T-cell (primary cell): ENCODE measurements at regions not wholly inside any gene's neighbourhood (a gene's known extent, or its start where the extent isn't known, plus 50 kb on each side); places are given as distances from the start of the nearest gene placed in this dataset.

Experiments
- ATAC-seq, 4 experiments: fragments of 200-7000 bp in 3 of 4; fragments of 150-1000 bp in 1 of 4; cut with Tn5 transposase; replicated peaks in 1 of 4; 1 replicate in 3 of 4; 2 replicates in 1 of 4; pipeline ENCODE4 v1.10.0; 2021; ENCODE audit warnings: moderate library complexity in 3 of 4, mild to moderate bottlenecking in 2 of 4, moderate number of reproducible peaks in 1 of 4
- CTCF ChIA-PET, 2 donors: fragments of 300-600 bp; sonication (Branson Sonifier 250); formaldehyde crosslinking; loops; one replicate each; lab custom pipeline; 2022; ENCODE audit warnings: antibody characterized with exemption in 2 of 2; lab: Charles Lee
- POLR2A ChIA-PET, 2 donors: fragments of 300-600 bp; sonication (Branson Sonifier 250); formaldehyde crosslinking; loops; one replicate each; lab custom pipeline; 2022; ENCODE audit warnings: antibody characterized with exemption in 2 of 2; lab: Charles Lee
- DNase-seq, 35 experiments: peaks; one replicate each; pipeline versions ENCODE4 v3.0.0 to v3.0.0-alpha.2; 2013 to 2023
- H3K27ac ChIP-seq: one replicate; pipeline ENCODE4 v1.5.1; 2013; ENCODE audit warnings: low read length
- H3K27me3 ChIP-seq, 2 experiments: replicated peaks in 1 of 2; 1 replicate in 1 of 2; 2 replicates in 1 of 2; pipeline versions ENCODE4 v1.6.1 to v1.7.0; 2013; ENCODE audit warnings: low read length in 1 of 2, mixed read lengths in 1 of 2; ENCODE audit not compliant: control insufficient read depth in 2 of 2, insufficient read depth in 2 of 2; ENCODE audit errors: extremely low read depth in 1 of 2
- H3K36me3 ChIP-seq, 2 donors: 1 replicate in 1 of 2; 2 replicates in 1 of 2; pipeline versions ENCODE4 v1.6.1 to v1.7.0; 2013; ENCODE audit warnings: low read length in 1 of 2; ENCODE audit not compliant: control insufficient read depth in 2 of 2, insufficient read depth in 1 of 2; ENCODE audit errors: extremely low read depth in 1 of 2
- H3K4me1 ChIP-seq, 2 experiments: 1 replicate in 1 of 2; 2 replicates in 1 of 2; pipeline versions ENCODE4 v1.6.1 to v1.7.0; 2013; ENCODE audit warnings: low read length in 2 of 2, mixed read lengths in 1 of 2; ENCODE audit not compliant: insufficient read depth in 2 of 2, control insufficient read depth in 1 of 2; ENCODE audit errors: extremely low read depth in 1 of 2
- H3K4me3 ChIP-seq, 2 donors: 1 replicate in 1 of 2; 2 replicates in 1 of 2; pipeline versions ENCODE4 v1.5.1 to v1.7.0; 2013; ENCODE audit warnings: mild to moderate bottlenecking in 2 of 2, low read length in 1 of 2, moderate library complexity in 1 of 2; ENCODE audit not compliant: control insufficient read depth in 1 of 2; ENCODE audit errors: extremely low read depth in 1 of 2
- H3K9me3 ChIP-seq: 2 replicates; pipeline ENCODE4 v1.7.0; 2013
- H3K27ac Mint-ChIP-seq, 2 donors: one replicate each; pipeline ENCODE4 v1.8.0; 2020 to 2021; ENCODE audit warnings: mild to moderate bottlenecking in 2 of 2, mixed read lengths in 2 of 2
- H3K27me3 Mint-ChIP-seq, 2 donors: one replicate each; pipeline ENCODE4 v1.8.0; 2021 to 2022; ENCODE audit warnings: mixed read lengths in 2 of 2
- H3K36me3 Mint-ChIP-seq: one replicate; pipeline ENCODE4 v1.8.0; 2021; ENCODE audit warnings: mixed read lengths
- H3K4me1 Mint-ChIP-seq, 3 donors: one replicate each; pipeline ENCODE4 v1.8.0; 2020 to 2022; ENCODE audit warnings: mixed read lengths in 3 of 3, mild to moderate bottlenecking in 1 of 3
- H3K4me3 Mint-ChIP-seq, 3 donors: one replicate each; pipeline ENCODE4 v1.8.0; 2020 to 2022; ENCODE audit warnings: mild to moderate bottlenecking in 3 of 3, mixed read lengths in 3 of 3, moderate library complexity in 3 of 3
- H3K9me3 Mint-ChIP-seq, 3 donors: one replicate each; pipeline ENCODE4 v1.8.0; 2020 to 2022; ENCODE audit warnings: mixed read lengths in 3 of 3
- WGBS: methylation state at CpG from one replicate; pipeline ENCODE4 v1.1.5; 2013; ENCODE audit warnings: missing lambda C conversion rate; ENCODE audit not compliant: insufficient coverage; 5-methylcytosine and 5-hydroxymethylcytosine counted together

- CTCF ChIA-PET = no interaction called here
- ATAC-seq = no peak
- Histone ChIP-seq H3K4me3 (no peak overlapping the region), H3K9me3 (no peaks in the 10 kb centered on the region), H3K27ac (no peak overlapping the region), H3K36me3 (no peaks in the 10 kb centered on the region), H3K4me1 (no peaks in the 10 kb centered on the region), H3K27me3 (no peaks in the 10 kb centered on the region)
- H3K36me3 Mint-ChIP-seq = no peaks in the 10 kb centered on the region
- no peak overlapping the region for H3K4me3 Mint-ChIP-seq
- H3K27me3 Mint-ChIP-seq = peaks cover 0 to 3% of the 10 kb centered on the region in 2 donors
- H3K27ac Mint-ChIP-seq = no peak overlapping the region
- POLR2A ChIA-PET = no interaction called here
- H3K9me3 Mint-ChIP-seq = no peaks in the 10 kb centered on the region
- 86% methylated on average over 1 of the region's 3 CpGs for WGBS
- no peak for DNase-seq
- H3K4me1 Mint-ChIP-seq = no peaks in the 10 kb centered on the region
Observed at GRCh38 chr4:119795986-119796578, 167.5 kb upstream of the PDE5A start.

- ChIA-PET POLR2A (interaction anchor here in 1 of 2 donors (0.5 kb wide), 1 partner anchor 226 kb away, joined by 5 read pairs; no protein-coding TSS in a partner anchor), CTCF (no interaction called here)
- no peak for ATAC-seq
- H3K4me1 Mint-ChIP-seq = no peaks in the 10 kb centered on the region
- no peaks in the 10 kb centered on the region for H3K9me3 Mint-ChIP-seq
- H3K27me3 Mint-ChIP-seq = peaks cover 0 to 6% of the 10 kb centered on the region in 2 donors
- H3K27ac ChIP-seq = no peak overlapping the region
- DNase-seq = no peak
- no peaks in the 10 kb centered on the region for H3K9me3 ChIP-seq
- no peaks in the 10 kb centered on the region for H3K36me3 ChIP-seq
- no peak overlapping the region for H3K4me3 ChIP-seq
- H3K4me3 Mint-ChIP-seq = no peak overlapping the region
- H3K27ac Mint-ChIP-seq = no peak overlapping the region
- no peaks in the 10 kb centered on the region for H3K4me1 ChIP-seq
- no peaks in the 10 kb centered on the region for H3K27me3 ChIP-seq
- no peaks in the 10 kb centered on the region for H3K36me3 Mint-ChIP-seq
- WGBS = 29% methylated on average over 1 of the region's 4 CpGs
Observed at GRCh38 chr4:119794681-119795080, 166.1 kb upstream of the PDE5A start.

GRCh38 chr4:119794113-119794512 is 165.5 kb upstream of the PDE5A start:
- Histone ChIP-seq H3K36me3 (no peaks in the 10 kb centered on the region), H3K9me3 (no peaks in the 10 kb centered on the region), H3K4me3 (no peak overlapping the region), H3K4me1 (no peaks in the 10 kb centered on the region), H3K27me3 (no peaks in the 10 kb centered on the region), H3K27ac (no peak overlapping the region)
- no peaks in the 10 kb centered on the region for H3K4me1 Mint-ChIP-seq
- no peak overlapping the region for H3K4me3 Mint-ChIP-seq
- no peaks in the 10 kb centered on the region for H3K9me3 Mint-ChIP-seq
- H3K36me3 Mint-ChIP-seq = no peaks in the 10 kb centered on the region
- whole genome bisulfite sequencing = 70% methylated on average over 2 of the region's 4 CpGs
- POLR2A ChIA-PET = no interaction called here
- DNase-seq = no peak
- no peak for ATAC-seq
- peaks cover 0 to 6% of the 10 kb centered on the region in 2 donors for H3K27me3 Mint-ChIP-seq
- CTCF ChIA-PET = no interaction called here
- no peak overlapping the region for H3K27ac Mint-ChIP-seq

- CTCF ChIA-PET = no interaction called here
- Mint-ChIP-seq H3K27ac (no peak overlapping the region), H3K9me3 (no peaks in the 10 kb centered on the region), H3K27me3 (peaks cover 2 to 7% of the 10 kb centered on the region in 2 donors), H3K4me3 (no peak overlapping the region), H3K4me1 (no peaks in the 10 kb centered on the region), H3K36me3 (no peaks in the 10 kb centered on the region)
- no CpG with 5 or more reads among the region's 1 CpG for WGBS
- no peaks in the 10 kb centered on the region for H3K36me3 ChIP-seq
- POLR2A ChIA-PET = no interaction called here
- H3K27ac ChIP-seq = no peak overlapping the region
- no peak for DNase-seq
- no peak for ATAC-seq
- H3K4me1 ChIP-seq = no peaks in the 10 kb centered on the region
- H3K9me3 ChIP-seq = no peaks in the 10 kb centered on the region
- no peak overlapping the region for H3K4me3 ChIP-seq
- H3K27me3 ChIP-seq = no peaks in the 10 kb centered on the region
Observed at GRCh38 chr4:119788349-119789266, 160.0 kb upstream of the PDE5A start.

- no peak overlapping the region for H3K27ac ChIP-seq
- no peaks in the 10 kb centered on the region for H3K27me3 ChIP-seq
- Mint-ChIP-seq H3K9me3 (no peaks in the 10 kb centered on the region), H3K4me1 (no peaks in the 10 kb centered on the region), H3K4me3 (no peak overlapping the region), H3K36me3 (no peaks in the 10 kb centered on the region), H3K27me3 (peaks cover 2 to 6% of the 10 kb centered on the region in 2 donors), H3K27ac (no peak overlapping the region)
- H3K4me3 ChIP-seq = no peak overlapping the region
- POLR2A ChIA-PET = no interaction called here
- CTCF ChIA-PET = no interaction called here
- ATAC-seq (no peak), DNase-seq (peak in 1 of 35 experiments; percentile 4)
- no peaks in the 10 kb centered on the region for H3K9me3 ChIP-seq
- H3K4me1 ChIP-seq = no peaks in the 10 kb centered on the region
- no peaks in the 10 kb centered on the region for H3K36me3 ChIP-seq
Observed at GRCh38 chr4:119785963-119786362, 157.4 kb upstream of the PDE5A start.

GRCh38 chr4:119783189-119783983 is 154.8 kb upstream of the PDE5A start:
- CTCF ChIA-PET = no interaction called here

More at GRCh38 chr4:119783189-119783983, 154.8 kb upstream of the PDE5A start:
- ATAC-seq (no peak), DNase-seq (no peak)
- no peaks in the 10 kb centered on the region for H3K36me3 ChIP-seq
- no peak overlapping the region for H3K27ac ChIP-seq
- H3K4me3 Mint-ChIP-seq = no peak overlapping the region
- no peaks in the 10 kb centered on the region for H3K4me1 ChIP-seq
- H3K9me3 ChIP-seq = no peaks in the 10 kb centered on the region
- no peaks in the 10 kb centered on the region for H3K36me3 Mint-ChIP-seq
- H3K9me3 Mint-ChIP-seq = no peaks in the 10 kb centered on the region
- no peak overlapping the region for H3K27ac Mint-ChIP-seq
- no peaks in the 10 kb centered on the region for H3K4me1 Mint-ChIP-seq
- 94% methylated on average over 2 of the region's 4 CpGs for WGBS
- POLR2A ChIA-PET = no interaction called here
- H3K27me3 ChIP-seq = no peaks in the 10 kb centered on the region
- peaks cover 0 to 3% of the 10 kb centered on the region in 2 donors for H3K27me3 Mint-ChIP-seq
- no peak overlapping the region for H3K4me3 ChIP-seq
